ENCODE measurements at regions not wholly inside any gene's neighbourhood (a gene's known extent, or its start where the extent isn't known, plus 50 kb on each side); places are given as distances from the start of the nearest gene placed in this dataset.

DNA sequence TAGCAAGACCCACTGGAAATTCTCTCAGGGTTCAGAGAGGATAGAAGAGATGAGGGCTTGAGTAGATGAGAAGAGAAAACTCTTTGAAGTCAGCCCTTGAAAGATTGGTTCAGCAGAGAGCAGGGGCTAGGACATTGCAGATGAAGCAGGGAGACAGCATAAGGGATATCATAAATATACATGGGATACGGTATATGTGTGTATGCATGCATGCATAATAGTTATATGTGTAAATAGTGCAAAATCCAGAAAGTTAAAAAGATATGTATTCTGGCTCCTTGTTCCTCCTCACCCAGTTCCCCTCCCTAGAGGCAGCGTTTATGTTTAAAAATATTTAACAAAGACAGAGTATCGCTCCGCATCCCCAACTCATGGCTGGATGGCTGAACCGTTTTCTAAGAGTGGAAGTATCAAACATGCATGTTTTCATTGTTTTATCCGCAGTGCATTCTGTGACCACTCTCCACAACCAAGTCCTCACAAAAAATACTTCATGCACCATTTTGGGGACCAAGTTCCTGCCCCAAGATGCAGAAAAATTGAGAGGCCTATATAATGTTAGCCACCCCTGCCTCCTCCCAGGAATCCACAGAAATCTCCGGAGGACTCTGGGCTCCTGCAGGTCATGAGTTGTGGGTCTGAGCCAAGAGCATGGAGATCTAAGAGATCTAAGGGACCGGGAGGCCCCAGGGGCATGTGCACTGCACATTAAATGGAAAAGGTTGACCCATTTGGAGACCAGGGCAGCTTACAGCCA is 119.5 kb downstream of the MTX3 start:
- DNase-seq (ENCODE audit: low read depth in 2 of 3, low spot score in 1 of 3), result no peak

GRCh38 chr5:79868163-79868670 is 122.8 kb downstream of the MTX3 start:
- no peak for DNase-seq (ENCODE audit: low read depth in 2 of 3, low spot score in 1 of 3)

GRCh38 chr5:79865579-79865978 is 125.5 kb downstream of the MTX3 start:
- DNase-seq (ENCODE audit: low read depth in 2 of 3, low spot score in 1 of 3), result no peak

DNA sequence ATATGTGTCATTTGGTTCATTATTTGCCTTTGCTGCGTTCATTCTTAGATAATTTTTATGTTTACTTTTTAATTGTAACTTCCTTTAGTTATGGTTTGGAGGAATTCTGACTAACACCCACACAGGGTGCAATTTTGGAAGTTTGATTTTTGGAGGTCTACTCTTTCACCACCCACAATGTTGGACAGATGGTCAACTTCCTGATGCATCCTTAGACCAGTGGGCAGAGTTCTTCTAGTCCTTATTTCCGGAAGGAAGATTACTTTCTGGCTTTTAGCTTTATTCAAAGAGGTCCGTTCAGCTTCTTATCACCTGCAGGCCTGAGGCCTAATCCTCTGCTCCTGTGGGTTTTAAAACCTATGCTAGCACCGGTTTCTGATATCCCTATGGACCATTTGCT is 126.7 kb downstream of the MTX3 start:
- DNase-seq (ENCODE audit: low read depth in 2 of 3, low spot score in 1 of 3), result no peak

DNA sequence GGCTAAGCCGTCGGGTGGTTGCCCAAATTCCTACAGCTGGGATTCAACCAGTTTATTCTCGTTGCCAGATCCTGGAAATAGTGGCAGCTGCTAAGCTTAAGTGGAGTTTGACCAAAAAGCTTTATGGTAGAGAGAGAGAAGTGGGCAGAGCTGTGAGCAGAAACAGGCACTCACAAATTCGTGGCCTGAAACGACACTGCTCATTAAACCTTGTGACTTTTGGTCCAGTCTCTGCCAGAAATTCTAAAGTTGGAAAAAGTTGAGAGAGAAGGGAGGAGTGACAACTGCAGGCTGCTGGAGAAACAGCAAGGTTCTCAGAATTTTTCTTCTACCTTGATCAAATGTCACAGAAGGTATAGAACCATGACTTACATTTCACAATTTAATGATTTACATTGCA is 131.5 kb downstream of the MTX3 start:
- DNase-seq (ENCODE audit: low read depth in 2 of 3, low spot score in 1 of 3), result no peak

GRCh38 chr5:79858410-79858723 is 132.7 kb downstream of the MTX3 start:
- no peak for DNase-seq (ENCODE audit: low read depth in 2 of 3, low spot score in 1 of 3)

DNA sequence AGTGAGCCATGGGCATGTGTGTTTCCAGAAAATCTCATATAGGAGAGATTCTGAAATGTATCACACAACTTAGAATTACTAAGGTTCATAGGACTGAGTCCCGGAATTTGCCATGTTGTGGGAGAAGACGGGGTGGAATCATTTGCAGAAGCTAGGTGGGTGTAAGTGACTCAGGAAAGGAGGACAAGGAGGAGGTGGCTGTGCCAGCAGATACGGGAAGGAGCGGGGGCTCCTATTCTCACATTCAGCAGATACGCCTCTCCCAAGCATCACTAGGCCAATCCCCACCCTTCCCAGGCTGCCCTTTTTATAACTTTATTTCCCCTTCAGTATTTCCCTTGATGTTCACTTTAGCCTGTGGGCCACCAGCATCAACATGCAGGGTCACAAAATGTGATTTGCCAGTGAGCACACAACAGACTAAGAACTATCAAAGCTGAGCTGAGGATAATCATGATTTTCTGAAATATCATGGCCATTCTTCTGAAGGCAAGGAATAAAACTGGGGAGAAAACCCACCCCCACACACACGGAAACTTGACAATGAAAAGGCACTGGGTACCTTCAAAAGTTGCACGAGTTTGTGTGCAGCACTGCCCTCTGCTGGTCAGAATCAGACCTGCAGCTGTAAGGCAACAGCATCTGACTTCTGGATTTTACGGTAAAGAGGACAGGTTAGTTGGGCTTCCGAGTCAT is 133.2 kb downstream of the MTX3 start:
- DNase-seq (ENCODE audit: low read depth in 2 of 3, low spot score in 1 of 3), result peak; percentile 62 to 93 (median 71)

DNA sequence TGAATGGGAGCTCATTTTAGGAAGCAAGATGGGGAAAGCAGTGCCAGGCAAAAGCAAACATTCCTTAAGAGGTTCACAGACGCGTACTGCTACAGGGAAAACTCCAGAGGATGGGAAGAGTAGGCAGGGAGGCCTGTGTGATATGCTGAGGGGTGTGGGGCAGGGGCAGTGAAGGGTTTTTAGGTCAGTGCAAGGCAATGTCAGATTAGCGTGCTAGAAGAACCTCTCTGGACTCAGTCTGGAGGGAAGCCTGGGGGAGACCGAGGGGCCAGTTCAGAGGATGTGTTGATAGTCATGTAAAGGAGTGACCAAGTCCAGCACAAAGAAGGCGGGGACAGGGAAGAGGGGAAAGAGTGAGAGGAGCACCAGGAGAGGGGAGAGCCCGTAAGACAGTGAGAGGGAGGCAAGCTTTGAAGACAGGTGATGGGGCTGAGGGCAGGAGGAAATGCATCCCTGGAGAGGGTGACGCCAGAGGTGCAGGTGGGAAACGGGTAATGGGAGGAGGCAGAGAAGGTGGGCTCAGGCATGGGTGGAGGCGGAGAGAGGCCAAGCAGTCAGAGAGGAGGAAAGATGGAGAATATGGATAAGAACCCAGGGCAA is 134.5 kb downstream of the MTX3 start:
- no peak for DNase-seq (ENCODE audit: low read depth in 2 of 3, low spot score in 1 of 3)

- peak in 2 of 3 donors; percentile 40 to 52 for DNase-seq (ENCODE audit: low read depth in 2 of 3, low spot score in 1 of 3)
Observed at GRCh38 chr5:79853676-79854418, 137.2 kb downstream of the MTX3 start.

DNA sequence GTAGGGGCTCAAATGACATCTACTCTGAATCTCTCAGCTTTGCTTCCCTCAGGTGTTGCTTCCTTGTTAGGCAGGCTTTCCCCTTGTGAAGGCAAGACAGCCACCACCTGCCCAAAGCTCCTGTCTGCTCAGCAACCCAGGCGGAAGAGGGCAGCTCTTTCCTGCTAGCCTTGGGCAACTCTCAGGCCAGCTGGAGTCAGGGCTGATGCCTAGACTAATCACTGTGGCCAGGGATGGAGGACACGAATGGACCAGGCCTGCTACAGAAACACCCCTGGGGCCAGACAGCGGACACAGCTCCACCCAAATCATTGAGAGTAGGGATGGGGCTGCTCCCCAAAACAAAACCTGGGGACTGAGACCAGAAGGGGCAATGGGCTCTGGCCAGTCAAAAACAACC is 138.0 kb downstream of the MTX3 start:
- DNase-seq (ENCODE audit: low read depth in 2 of 3, low spot score in 1 of 3), result no peak

GRCh38 chr5:79851391-79851863 is 139.6 kb downstream of the MTX3 start:
- DNase-seq (ENCODE audit: low read depth in 2 of 3, low spot score in 1 of 3), result no peak

- no peak for DNase-seq (ENCODE audit: low read depth in 2 of 3, low spot score in 1 of 3)
Observed at GRCh38 chr5:79850941-79851340, 140.1 kb downstream of the MTX3 start.

- no peak for DNase-seq (ENCODE audit: low read depth in 2 of 3, low spot score in 1 of 3)
Observed at GRCh38 chr5:79850316-79850822, 140.7 kb downstream of the MTX3 start.

- no peak for DNase-seq (ENCODE audit: low read depth in 2 of 3, low spot score in 1 of 3)
Observed at GRCh38 chr5:79849486-79850315, 141.4 kb downstream of the MTX3 start.

Measured in stimulated activated CD4-positive, alpha-beta T cell treated with anti-CD3 and anti-CD28 coated beads, Interleukin-12 subunit alpha, Interleukin-12 subunit beta, amount 100 ng/mL, for 48 hours (primary cell).